HEK293T (cell line): ENCODE measurements at regions not wholly inside any gene's neighbourhood (a gene's known extent, or its start where the extent isn't known, plus 50 kb on each side); places are given as distances from the start of the nearest gene placed in this dataset.

ENCODE experiments used
- CTCF ChIA-PET: fragments of 350-600 bp; formaldehyde crosslinking; extraction: SDS; loops from one replicate; lab custom pipeline; 2021; ENCODE audit warnings: antibody characterized with exemption, inconsistent platforms; lab: Yijun Ruan, JAX
- POLR2A ChIA-PET: fragments of 350-600 bp; formaldehyde crosslinking; extraction: SDS; loops from one replicate; lab custom pipeline; 2020; ENCODE audit warnings: antibody characterized with exemption, inconsistent platforms; lab: Yijun Ruan, JAX
- DNase-seq: peaks from one replicate; pipeline ENCODE4 v3.0.0; 2012; ENCODE audit warnings: mixed read lengths; ENCODE audit errors: extremely low spot score
- ARNT ChIP-seq: fragments of 450-650 bp; IDR thresholded peaks from 2 replicates; pipeline ENCODE4 v1.6.1; 2017; ENCODE audit warnings: mild to moderate bottlenecking
- BHLHE40 ChIP-seq: fragments of 450-650 bp; IDR thresholded peaks from 2 replicates; pipeline ENCODE4 v1.6.1; 2016; ENCODE audit warnings: mild to moderate bottlenecking, moderate library complexity, borderline replicate concordance
- CTBP1 ChIP-seq: fragments of 450-650 bp; IDR thresholded peaks from 2 replicates; pipeline ENCODE4 v1.6.1; 2016; ENCODE audit warnings: borderline replicate concordance
- ELF4 ChIP-seq: fragments of 450-650 bp; IDR thresholded peaks from 2 replicates; pipeline ENCODE4 v1.6.1; 2017; ENCODE audit warnings: antibody characterized with exemption
- FOXA1 ChIP-seq: fragments of 450-650 bp; IDR thresholded peaks from 2 replicates; pipeline ENCODE4 v1.6.1; 2016; ENCODE audit warnings: mild to moderate bottlenecking
- FOXK2 ChIP-seq: fragments of 450-650 bp; IDR thresholded peaks from 2 replicates; pipeline ENCODE4 v1.6.1; 2016; ENCODE audit warnings: mild to moderate bottlenecking
- FOXM1 ChIP-seq: fragments of 450-650 bp; IDR thresholded peaks from 2 replicates; pipeline ENCODE4 v1.6.1; 2017; ENCODE audit warnings: mild to moderate bottlenecking, borderline replicate concordance
- HDGF ChIP-seq: fragments of 450-650 bp; IDR thresholded peaks from 2 replicates; pipeline ENCODE4 v1.6.1; 2017; ENCODE audit warnings: antibody characterized with exemption, borderline replicate concordance
- L3MBTL2 ChIP-seq: fragments of 450-650 bp; conservative IDR thresholded peaks from 2 replicates; pipeline ENCODE4 v1.6.1; 2016; ENCODE audit warnings: mild to moderate bottlenecking
- LEF1 ChIP-seq: fragments of 450-650 bp; IDR thresholded peaks from 2 replicates; pipeline ENCODE4 v1.6.1; 2017; ENCODE audit warnings: mild to moderate bottlenecking, borderline replicate concordance
- NFRKB ChIP-seq: fragments of 450-650 bp; IDR thresholded peaks from 2 replicates; pipeline ENCODE4 v1.6.1; 2016; ENCODE audit warnings: mild to moderate bottlenecking, moderate library complexity
- PKNOX1 ChIP-seq: fragments of 450-650 bp; IDR thresholded peaks from 2 replicates; pipeline ENCODE4 v1.6.1; 2016
- SP1 ChIP-seq: fragments of 450-650 bp; IDR thresholded peaks from 2 replicates; pipeline ENCODE4 v1.6.1; 2017
- SUZ12 ChIP-seq: fragments of 450-650 bp; IDR thresholded peaks from 2 replicates; pipeline ENCODE4 v1.6.1; 2016; ENCODE audit warnings: mild to moderate bottlenecking
- TARDBP ChIP-seq: fragments of 450-650 bp; IDR thresholded peaks from 2 replicates; pipeline ENCODE4 v1.6.1; 2016
- ZNF384 ChIP-seq: fragments of 450-650 bp; IDR thresholded peaks from 2 replicates; pipeline ENCODE4 v1.6.1; 2016

- POLR2A ChIA-PET: no interaction called here
- TF ChIP-seq TARDBP (no peak), PKNOX1 (no peak), FOXK2 (no peak), FOXA1 (no peak), BHLHE40 (no peak), ZNF384 (no peak), L3MBTL2 (no peak), ARNT (no peak)
- CTCF ChIA-PET: no interaction called here
- no peak for DNase-seq
These were observed 1454.9 kb downstream of the REEP3 start for GRCh38 chr10:64976150-64976549.

GRCh38 chr10:64977915-64978314, 1456.7 kb downstream of the REEP3 start:
- ChIA-PET POLR2A (no interaction called here), CTCF (no interaction called here)
- TF ChIP-seq NFRKB (no peak), ARNT (no peak), ZNF384 (no peak), PKNOX1 (no peak), LEF1 (no peak), HDGF (no peak), TARDBP (no peak), ELF4 (no peak), FOXK2 (no peak), SP1 (no peak), BHLHE40 (no peak), FOXM1 (no peak)
- DNase-seq: no peak

GRCh38 chr10:64996886-64997285, 1475.7 kb downstream of the REEP3 start:
- CTCF ChIA-PET: no interaction called here
- TF ChIP-seq ARNT (no peak), SUZ12 (no peak), ZNF384 (no peak), ELF4 (no peak), CTBP1 (no peak), FOXM1 (no peak), FOXK2 (no peak), FOXA1 (no peak), SP1 (no peak), LEF1 (no peak), PKNOX1 (no peak), TARDBP (no peak), NFRKB (no peak), BHLHE40 (no peak), HDGF (no peak), L3MBTL2 (no peak)
- DNase-seq: no peak
- POLR2A ChIA-PET: no interaction called here

- CTCF ChIA-PET: no interaction called here
- TF ChIP-seq ARNT: no peak
- TF ChIP-seq L3MBTL2: no peak
- DNase-seq: no peak
- POLR2A ChIA-PET: no interaction called here
These were observed 1489.6 kb downstream of the REEP3 start for GRCh38 chr10:65010845-65011244.

- ChIA-PET POLR2A (no interaction called here), CTCF (no interaction called here)
- DNase-seq: no peak
- TF ChIP-seq BHLHE40 (no peak), FOXM1 (no peak), FOXK2 (no peak), ELF4 (no peak), SP1 (no peak), FOXA1 (no peak), CTBP1 (no peak), NFRKB (no peak), PKNOX1 (no peak), SUZ12 (no peak)
These were observed 1496.3 kb downstream of the REEP3 start for GRCh38 chr10:65017523-65017922.

- POLR2A ChIA-PET: no interaction called here
- CTCF ChIA-PET: no interaction called here
- TF ChIP-seq PKNOX1 (no peak), ELF4 (no peak), SUZ12 (no peak), CTBP1 (no peak), NFRKB (no peak), FOXM1 (no peak), FOXA1 (no peak), BHLHE40 (no peak), LEF1 (no peak), SP1 (no peak), L3MBTL2 (no peak), ARNT (no peak), ZNF384 (no peak), FOXK2 (no peak), HDGF (no peak), TARDBP (no peak)
- no peak for DNase-seq
These were observed 1503.7 kb downstream of the REEP3 start for GRCh38 chr10:65024886-65025285.
